ENCODE measurements at regions not wholly inside any gene's neighbourhood (a gene's known extent, or its start where the extent isn't known, plus 50 kb on each side); places are given as distances from the start of the nearest gene placed in this dataset.

DNA sequence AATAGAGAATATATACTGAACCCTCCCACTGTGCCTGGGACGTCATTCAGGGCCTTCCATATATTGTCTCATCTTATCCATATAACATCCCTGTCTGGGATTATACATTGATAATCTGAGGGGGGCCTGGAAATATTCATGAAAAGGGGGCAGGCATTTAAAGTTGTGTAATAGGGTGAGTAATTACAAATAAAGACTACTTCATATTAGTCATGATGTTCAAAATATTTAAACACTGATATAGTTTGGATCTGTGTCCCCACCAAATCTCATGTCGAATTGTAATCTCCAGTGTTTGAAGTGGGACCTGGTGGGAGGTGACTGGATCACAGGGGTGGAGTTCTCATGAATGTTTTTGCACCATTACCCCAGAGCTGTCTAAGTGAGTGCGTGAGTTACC, 97.8 kb downstream of the AQP9 start:
- DNase-seq (ENCODE audit: low read depth, low spot score), result no peak

DNA sequence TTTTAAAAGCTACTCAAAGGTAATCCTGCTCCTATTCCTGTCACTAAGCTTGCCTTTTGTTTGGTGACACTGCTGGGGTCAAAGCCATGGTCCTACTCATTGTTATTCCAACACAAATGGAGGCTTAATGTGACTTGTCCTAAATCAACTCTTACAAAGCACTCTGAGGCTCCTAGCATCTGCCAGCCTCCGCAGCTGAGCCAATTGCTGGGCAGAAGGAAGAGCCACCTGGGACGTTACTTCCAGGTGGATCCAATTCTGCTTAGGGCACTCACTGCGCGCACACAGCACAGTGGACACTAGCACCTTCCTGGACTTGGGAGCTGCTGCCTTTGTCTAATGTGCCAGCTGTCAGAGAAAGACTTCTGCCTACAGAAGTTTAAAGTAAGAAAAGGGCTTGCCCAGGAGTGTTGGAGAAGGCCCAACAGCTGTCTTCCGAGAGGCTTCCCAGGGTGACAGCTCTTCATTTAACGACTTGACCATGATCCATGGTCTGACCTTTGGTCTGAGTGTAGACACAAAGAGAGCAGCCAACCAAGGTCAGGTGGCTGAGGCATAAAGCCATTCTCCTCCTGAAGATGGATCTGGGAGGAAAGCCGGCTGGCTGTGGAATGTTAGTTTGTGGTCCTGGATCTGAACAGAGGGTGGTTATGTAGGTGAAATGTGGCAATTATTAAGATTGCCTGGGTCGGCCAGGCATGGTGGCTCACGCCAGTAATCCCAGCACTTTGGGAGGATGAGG, 102.2 kb downstream of the AQP9 start:
- DNase-seq (ENCODE audit: low read depth, low spot score), result no peak

DNA sequence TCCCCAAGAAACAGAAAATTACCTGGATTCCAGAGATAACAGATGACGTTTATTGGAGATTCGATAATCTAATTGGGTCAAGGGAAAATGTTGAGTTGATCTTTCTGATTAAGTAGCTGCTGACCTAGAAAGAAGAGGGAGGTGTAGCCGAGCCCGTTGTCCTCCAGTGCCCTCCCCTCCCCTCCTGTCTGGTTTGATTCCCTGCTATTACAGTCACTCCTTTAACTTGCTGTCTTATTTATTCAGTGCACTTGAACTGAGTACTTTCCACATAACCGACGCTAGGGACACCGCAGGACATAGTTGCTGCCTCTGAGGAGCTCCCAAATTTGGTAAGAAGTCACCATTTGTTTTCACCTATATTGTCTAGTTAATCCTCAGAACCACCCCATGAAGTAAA, 103.7 kb downstream of the AQP9 start:
- no peak for DNase-seq (ENCODE audit: low read depth, low spot score)

DNA sequence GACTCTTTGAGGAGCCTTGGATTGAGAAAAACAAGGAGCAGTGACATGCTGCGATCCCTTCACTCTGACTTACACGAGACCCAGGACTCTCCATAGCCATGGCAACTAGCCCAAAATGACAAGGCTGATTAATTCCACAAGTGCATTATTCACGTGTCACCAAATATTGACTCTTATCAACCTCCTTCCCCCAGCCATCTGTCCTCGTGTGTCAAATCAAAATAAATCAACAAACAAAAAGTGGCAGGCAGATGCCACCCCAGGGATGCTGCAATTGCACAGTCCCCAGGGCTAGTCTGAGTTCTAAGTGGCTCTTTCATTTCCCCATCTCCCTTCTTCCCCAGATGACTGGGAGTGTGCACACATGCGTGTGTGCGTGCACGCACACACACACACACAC, 104.9 kb downstream of the AQP9 start:
- no peak for DNase-seq (ENCODE audit: low read depth, low spot score)

DNA sequence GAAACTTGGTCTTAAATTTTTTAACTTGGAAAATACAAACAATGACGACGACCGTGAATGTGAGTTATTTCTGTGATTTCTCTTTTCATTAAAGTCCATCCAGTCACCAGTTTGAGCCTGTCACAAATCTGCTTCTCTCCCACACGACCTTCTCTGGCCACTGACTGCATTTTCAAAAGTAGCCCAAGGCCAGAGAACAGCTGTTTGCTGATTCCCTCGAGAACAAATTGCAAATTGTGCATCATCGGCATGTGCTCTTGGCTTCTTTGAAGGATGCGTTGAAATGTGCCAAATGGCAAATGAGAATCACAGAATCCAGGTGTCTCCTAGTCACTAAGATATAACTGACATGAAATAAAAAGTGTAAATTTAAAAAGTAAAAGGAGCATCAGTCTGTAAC, 106.4 kb downstream of the AQP9 start:
- DNase-seq (ENCODE audit: low read depth, low spot score), result no peak

DNA sequence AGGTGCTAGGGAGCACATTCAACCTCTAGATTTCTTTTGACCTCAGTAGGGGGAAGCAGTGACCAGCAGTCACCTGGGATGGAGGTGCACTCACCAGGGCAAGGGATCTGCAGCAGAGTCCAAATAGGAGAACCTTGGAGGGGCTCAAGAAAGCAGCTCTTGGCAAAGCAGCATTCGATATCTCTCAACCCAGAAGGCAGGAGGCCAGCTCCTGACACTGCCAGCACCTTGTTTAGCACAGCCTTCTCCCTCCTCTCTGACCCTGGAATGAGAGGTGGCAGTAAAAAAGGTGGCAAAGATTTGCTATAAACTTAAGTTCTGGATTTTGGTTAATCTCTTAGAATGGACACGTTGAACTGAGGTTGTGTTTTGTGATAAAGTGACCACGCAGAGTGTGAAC, 107.9 kb downstream of the AQP9 start:
- no peak for DNase-seq (ENCODE audit: low read depth, low spot score)

DNA sequence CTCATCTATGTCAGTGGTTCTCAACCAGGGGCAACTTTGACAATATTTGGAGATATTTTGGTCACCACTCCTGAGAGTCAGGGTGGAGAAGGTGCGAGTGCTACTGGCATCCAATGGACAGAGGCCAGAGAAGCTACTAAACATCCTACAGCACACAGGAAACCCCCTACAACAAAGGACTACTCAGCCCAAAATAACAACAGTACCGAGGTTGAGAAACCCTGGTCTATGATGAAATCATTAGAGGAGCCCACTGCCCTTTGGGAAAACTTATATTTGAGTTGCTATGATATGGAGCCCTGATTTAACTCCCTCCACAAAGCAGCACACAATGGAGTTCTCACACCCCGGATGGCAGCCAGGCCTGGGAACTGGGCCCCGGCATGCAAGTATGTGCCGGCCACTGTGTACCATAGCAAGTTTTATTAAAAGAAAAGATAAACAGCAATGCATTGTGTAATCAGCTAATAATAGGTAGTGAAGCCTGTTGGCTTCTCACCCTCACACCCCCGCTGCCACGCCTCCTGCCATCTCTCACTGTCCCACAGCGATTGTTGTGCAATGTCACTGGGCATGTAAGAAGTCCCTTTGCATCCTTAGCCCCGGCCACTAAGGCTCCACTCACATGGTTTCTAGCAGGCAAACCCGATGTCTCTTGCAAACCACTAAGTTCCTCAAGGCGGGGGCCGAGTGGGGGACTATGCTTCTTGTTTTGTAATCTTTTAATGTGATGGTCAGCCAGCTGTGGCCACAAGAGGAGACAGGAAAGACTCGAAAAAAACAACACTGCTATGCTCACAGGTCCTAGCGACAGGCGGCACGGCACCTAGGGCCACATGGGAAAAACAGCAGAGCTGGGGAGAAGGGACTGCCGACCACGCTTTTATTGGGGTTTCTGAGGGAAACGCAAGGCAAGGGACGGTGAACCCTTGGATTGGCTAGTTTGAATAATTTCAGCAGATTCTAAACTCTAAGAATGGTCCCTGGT, 110.0 kb downstream of the AQP9 start:
- no peak for DNase-seq (ENCODE audit: low read depth, low spot score)

DNA sequence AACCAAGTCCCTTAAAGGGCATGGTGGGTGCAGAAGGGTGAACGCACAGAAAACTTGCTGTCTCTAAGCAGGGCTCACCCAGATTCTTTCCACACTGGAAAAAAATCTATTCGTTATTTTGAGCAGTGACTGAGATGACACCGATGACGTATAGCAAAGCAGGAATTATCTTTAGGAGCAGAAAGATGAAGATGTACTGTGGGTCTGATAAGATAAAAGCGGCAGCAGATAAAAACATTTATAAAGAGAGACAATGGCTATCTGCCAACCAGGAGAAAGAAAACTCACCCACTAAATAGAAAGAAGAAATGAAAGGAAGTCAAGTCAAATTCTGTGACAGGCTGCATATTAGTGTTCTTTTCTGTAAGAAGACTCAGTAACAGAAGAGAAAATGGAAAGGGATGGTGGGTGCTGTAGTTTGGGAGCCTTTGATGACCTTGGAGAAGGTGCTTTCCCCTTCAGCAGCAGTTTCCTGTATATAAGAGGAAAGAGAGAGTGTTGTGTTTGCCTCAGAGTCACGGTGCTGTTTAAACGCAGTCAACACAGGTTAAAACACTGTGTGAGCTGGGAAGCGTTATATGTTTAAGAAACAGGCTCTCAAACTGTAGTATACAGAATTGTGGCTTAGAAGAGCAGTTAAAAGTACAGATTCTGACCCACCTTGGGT, 111.6 kb downstream of the AQP9 start:
- no peak for DNase-seq (ENCODE audit: low read depth, low spot score)

DNA sequence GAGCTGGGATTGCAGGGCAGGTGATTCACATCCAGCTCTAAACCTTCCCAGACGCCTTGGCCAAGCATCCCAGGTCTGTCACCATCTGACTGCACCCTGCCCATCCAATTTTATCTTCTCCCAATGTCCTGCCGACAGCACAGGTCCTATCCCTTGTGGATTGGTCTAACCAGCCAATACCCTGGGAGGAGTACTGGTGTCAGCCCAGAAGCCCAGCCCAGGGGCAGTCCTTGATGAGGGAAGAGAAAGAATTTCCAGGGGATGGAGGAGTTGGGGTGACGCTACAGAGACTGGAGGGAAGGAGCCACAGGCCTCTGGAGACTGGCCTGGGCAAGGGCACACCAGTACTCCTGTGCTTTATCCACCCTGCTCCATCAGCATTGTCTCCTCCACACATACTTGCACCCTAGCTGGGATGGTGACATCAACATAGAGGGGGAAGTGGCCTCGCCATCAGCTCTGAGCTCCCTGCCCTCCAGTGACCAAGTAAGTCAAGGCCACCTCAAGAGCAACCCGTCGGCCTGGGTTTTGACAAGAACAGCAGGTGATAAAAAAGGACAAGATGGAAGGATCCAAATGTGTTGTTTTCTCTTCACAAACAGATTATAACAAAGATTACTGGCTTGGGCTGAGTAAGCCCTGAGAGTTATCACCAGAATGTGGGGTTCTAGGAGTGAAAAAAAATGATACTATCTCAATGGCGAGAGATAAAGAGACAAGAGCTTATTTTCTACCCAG, 114.6 kb downstream of the AQP9 start:
- DNase-seq (ENCODE audit: low read depth, low spot score), result no peak

DNA sequence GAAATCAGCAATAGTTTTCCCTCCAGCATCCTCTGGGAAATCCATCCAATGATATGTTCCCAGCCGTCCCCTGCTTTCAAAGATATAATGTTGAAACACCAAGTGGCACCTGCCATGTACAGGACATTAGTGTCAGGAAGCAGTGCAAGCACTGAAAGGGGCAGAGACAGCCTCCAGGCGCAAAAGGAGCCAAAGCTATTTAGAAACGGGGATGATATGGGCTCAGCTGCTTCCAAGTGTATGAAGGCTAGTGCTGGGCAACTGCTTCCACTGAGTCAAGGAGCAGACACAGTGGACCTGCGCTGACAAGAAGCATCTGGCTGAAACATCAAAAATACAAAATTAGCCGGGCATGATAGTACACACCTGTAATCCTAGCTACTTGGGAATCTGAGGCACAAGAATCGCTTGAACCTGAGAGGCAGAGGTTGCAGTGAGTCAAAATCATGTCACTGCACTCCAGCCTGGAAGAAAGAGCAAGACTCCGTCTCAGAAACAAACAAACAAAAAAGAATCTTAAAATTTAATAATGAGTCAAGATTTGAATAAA, 119.7 kb downstream of the AQP9 start:
- DNase-seq (ENCODE audit: low read depth, low spot score), result no peak

DNA sequence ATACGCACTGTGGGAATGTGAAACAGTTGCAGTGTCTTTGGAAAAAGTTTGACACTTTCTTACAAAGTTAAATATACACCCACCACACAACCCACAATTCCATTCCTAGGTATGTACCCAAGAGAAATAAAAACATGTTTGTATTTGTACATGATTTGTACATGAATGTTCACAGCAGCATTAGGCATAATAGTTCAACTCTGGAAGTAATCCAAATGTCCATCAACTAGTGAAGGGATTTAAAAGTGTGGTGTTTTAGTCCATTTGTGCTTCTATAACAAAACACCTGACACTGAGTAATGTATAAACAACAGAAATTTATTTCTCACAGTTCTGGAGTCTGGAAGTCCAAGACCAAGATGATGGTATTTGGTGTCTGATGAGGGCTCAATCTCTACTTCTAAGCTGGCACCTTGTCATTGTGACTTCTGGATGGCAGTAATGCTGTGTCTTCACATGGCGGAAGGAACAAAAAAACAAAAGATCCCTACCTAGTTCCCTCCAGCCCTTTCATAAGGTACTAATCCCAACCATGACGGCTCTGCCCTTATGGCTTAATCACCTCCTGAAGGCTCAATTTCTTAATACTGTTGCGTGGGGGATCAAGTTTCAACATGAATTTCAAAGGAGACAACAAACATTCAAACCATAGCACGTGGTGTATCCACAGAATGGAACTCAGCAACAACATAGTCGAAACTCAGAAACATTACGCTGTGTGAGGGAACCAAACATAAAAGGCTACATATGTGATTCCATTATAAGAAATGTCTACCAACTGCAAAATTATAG, 120.5 kb downstream of the AQP9 start:
- no peak for DNase-seq (ENCODE audit: low read depth, low spot score)

DNA sequence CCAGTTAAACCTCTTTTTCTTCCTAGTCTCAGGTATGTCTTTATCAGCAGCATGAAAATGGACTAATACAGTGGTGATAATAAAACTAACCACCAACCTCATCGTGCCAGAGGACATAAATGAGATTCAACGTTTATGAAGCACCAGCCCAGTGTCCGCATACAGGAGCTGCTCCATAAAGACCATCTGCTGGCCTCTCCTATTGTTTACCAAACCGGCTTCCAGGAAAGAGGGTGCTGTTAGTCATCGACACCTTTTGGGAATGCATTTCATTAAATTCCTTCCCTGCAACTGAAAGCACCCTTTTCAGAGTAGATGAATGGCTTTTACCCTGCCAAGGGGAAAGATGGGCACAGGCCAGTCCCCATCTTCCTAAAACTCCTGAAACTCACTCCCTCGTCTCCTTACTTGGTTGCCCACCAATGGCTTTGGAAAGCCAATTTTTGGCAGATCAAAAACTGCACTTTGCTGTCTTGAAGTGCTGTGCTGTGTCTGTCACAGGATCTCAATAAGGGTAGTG, 122.1 kb downstream of the AQP9 start:
- DNase-seq (ENCODE audit: low read depth, low spot score), result no peak

DNA sequence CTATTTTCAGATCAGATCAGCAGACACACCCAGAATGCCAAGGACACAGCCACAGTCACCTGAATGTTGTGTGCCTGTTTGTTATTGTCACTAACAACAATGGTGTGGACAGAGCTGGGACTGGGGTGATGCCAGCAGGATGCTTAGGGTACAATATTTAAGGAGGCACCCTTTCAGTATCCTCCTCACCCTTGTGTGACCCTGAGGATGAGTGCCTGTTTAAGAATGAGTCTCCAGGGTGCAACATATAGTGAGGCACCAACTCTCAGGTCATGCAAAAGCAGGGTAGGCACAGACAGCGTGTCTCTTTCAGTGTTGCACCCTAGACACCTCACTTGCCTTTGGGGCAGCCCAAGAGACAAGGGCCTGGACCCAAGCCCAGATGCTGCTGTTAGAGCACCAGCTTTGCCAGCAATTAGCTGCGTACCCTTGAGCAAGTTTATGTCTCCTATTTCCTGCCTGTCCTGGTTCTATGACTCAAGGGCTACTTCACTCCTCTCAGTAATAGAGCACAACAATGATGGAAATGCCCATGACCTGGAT, 122.6 kb downstream of the AQP9 start:
- no peak for DNase-seq (ENCODE audit: low read depth, low spot score)

DNA sequence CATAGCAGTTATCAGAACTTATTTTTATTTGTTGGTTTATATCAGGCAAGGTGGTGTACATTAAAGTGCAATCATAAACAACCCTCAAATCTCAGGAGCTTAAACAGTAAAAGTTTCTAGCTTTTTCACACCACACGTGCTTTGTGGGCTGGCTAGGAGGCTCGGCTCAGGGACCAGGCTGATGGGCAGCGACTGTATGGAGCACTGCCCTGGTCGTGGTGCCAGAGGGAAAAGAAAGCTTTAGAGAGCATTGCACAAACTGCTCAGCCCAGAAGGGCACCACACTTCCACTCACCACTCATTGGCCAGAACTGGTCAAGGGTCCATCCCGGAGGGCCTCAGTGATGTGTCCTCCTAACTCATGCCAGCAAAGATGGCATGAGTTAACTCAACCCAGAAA, 123.2 kb downstream of the AQP9 start:
- no peak for DNase-seq (ENCODE audit: low read depth, low spot score)

DNA sequence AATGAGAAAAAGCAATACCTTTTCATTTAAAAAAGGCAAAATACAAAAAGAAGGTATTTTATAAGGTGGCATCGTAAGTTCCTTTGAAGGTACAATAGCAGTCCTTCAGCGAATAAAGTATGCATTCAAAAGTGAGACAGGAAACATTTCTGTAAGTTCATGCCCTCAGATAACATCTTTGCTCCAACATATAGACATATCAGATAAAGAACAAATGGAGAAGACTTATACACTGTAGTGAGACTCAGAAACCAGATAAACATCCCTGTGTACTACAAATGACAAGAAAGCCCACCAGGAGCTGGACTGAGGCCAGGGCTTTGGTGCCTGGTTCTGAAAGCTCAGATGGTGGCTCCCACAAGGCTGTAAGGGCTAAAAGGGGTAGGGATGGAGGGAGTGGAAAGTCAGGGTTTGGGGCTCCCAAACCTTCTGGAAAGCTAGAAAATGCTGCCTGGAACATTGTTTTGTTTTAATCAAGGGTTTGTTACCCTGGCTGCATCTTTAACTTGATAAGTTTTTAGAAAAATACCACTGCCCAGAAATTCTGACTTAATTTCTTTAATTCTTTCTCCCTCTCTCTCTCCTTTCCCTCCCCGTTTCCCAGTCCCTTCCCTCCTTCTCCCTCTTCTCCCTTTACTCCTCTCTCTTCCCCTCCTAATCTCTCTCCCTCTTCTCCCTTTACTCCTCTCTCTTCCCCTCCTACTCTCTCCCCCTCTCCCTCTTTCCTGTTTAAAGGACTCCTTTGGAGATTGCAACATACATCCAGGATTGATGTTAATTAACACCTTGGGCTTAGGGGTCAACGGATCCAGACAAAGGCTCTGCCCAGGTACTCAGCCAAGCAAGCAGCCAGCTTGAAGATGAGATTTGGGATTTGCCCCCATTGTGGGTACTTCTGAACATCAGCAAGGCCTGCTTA, 126.1 kb downstream of the AQP9 start:
- no peak for DNase-seq (ENCODE audit: low read depth, low spot score)

DNA sequence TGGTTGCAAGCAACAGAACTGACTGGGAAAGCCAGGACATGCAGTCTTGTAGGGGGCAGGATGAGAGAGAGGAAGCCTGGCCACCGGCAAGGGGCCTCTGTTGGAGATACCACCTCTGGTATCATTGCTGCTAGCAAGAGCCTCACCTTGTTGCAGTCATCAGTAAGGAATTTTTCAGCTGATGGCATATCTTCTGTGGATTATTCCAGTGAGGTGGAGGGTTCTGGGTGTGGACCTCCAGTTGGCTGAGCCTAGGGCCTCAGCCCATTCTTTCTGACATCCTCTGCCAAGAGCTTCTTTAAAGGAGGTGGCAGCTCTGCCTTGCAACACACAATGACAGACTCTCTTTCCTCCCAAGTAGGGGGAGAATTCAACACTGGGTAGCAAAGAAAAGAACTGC, 128.9 kb downstream of the AQP9 start:
- DNase-seq (ENCODE audit: low read depth, low spot score), result no peak

DNA sequence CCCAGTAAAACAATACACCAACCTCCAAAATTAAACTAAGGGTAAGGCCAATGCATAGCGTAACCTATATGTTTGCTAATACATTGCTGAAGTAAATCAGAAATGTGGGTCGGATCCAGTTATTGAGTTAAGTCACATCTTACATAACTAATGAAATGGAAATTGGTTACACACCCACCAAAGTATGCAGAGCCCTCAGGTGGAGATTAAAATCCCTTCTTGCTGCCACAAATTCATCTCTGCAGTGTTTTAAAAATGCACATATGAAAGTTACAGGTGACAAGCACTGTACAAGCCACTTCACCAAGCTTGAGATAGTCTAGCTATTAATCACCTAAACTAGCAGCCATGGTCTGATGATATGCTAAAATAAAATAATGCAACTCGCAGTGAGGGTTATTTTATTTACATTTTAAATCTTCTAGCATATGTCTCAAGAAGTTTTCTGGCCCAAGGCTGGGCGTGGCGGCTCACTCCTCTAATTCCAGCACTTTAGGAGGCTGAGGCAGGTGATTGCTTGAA, 130.6 kb downstream of the AQP9 start:
- DNase-seq (ENCODE audit: low read depth, low spot score), result no peak
